ENCODE measurements at regions not wholly inside any gene's neighbourhood (a gene's known extent, or its start where the extent isn't known, plus 50 kb on each side); places are given as distances from the start of the nearest gene placed in this dataset.

GRCh38 chr2:16278421-16279200 lies 338.3 kb downstream of the MYCN start:
- DNase-seq (ENCODE audit: low read depth in 3 of 3) = no peak

GRCh38 chr2:16277117-16277516 lies 336.8 kb downstream of the MYCN start:
- no peak for DNase-seq (ENCODE audit: low read depth in 3 of 3)

GRCh38 chr2:16275661-16276060 lies 335.3 kb downstream of the MYCN start:
- DNase-seq (ENCODE audit: low read depth in 3 of 3) = no peak

DNA sequence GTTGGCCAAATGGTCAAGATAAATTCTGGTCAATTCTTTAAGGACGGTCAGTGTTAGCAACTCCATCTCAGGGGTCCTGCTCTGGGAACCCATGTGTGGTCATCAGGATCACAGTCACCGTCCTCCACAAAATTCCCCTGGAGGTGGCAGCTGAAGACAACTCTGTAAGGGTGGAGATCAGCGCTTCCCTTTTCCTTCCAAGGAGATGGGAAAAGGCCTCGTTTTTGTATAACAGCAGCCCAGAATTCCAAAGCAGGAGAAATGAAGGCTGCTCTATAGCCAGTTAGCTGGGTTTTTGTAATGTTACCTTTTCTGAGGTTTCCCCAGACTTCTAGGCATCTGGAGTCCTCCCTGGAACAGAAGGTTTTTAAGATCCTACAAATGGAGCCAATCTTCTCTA lies 334.8 kb downstream of the MYCN start:
- DNase-seq (ENCODE audit: low read depth in 3 of 3) = no peak

DNA sequence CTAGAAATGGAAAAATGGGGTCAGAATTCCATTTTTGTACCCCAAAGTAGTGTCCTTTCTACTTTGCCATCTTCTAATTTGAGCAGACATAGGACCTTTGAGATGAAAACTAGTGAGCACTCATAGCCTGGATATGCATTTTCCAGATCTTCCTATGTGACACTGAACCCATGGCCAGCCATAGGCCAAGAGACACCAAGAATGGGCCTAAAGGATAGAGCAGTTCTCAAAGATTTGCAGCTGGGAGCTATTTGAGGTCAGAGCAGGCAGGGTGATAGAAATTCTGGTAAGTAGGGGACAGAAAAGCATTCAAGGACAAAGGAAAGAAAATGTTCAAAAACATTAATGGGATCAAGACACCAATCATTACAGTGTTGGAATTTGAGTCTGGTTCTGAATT lies 332.8 kb downstream of the MYCN start:
- no peak for DNase-seq (ENCODE audit: low read depth in 3 of 3)

DNA sequence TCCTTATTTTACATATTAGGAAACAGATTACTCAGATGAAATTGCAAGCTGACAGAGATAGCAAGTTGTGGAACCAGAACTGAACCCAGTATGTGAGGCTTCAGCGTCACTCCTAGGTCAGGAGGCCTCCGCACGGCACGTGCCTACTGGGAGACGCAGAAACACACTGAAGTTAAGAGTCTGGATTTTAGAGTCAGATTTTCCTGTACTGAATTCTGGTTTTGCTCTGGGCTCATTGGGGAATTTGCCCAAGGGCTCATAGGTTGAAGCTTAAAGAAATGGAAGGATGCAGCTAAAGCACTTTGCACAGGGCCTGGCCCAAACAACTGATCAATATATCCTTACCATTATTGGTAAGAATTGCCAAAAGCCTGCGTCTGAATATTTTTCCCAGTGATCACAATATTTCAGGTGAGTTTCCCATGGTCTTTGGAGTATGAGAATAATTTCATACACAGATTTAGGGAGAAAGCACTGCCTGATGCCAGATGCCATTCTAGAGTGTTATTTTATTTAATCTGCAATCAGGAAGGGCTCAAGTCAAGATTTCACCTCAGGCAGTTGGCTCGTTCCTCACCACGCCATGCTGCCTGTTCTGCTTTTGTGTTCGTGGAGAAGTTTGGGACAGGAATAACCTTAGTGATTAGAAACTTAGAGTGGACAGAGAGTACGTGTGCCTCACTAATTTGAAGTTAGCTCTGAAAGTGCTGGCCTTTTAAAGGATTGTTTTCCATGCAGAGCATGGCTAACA lies 331.9 kb downstream of the MYCN start:
- DNase-seq (ENCODE audit: low read depth in 3 of 3) = no peak

GRCh38 chr2:16271231-16271896 lies 331.0 kb downstream of the MYCN start:
- no peak for DNase-seq (ENCODE audit: low read depth in 3 of 3)

- DNase-seq (ENCODE audit: low read depth in 3 of 3) = no peak
Measured at GRCh38 chr2:16270441-16270840, 330.1 kb downstream of the MYCN start.

- no peak for DNase-seq (ENCODE audit: low read depth in 3 of 3)
Measured at GRCh38 chr2:16268301-16269000, 328.1 kb downstream of the MYCN start.

DNA sequence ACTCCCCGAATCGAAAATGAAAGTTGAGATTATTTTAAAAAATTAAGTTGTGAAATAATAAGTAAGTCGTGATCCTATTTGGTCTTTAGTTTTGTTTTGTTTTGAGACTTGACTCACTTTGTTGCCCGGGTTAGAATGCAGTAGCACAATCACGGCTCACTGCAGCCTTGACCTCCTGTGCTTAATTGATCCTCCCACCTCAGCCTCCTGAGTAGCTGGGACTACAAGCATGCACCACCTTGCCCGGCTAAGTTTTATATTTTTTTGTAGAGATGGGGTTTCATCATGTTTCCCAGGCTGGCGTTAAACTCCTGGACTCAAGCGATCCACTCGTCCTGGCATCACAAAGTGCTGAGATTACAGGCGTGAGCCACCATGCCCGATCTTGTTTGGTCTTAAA lies 326.2 kb downstream of the MYCN start:
- no peak for DNase-seq (ENCODE audit: low read depth in 3 of 3)

- no peak for DNase-seq (ENCODE audit: low read depth in 3 of 3)
Measured at GRCh38 chr2:16264931-16265540, 324.7 kb downstream of the MYCN start.

DNA sequence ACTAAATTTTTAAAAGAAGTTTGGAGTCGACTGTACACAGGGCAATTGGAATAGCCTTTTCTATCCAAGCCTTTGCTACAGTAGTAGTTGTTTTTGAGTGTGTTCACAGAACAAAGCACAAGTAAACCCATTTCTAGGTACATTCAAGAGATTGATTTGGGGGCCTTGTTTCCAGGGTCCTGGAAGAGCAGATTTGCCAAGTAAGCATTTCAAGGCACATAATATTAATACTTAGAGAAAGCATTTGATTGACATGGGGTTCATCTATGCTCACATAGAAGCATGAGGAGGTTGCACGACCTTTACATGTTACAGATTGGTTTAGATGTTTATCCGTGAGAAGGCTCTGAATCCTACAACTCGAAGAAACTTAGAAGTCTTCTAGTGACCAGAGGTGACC lies 324.1 kb downstream of the MYCN start:
- no peak for DNase-seq (ENCODE audit: low read depth in 3 of 3)

DNA sequence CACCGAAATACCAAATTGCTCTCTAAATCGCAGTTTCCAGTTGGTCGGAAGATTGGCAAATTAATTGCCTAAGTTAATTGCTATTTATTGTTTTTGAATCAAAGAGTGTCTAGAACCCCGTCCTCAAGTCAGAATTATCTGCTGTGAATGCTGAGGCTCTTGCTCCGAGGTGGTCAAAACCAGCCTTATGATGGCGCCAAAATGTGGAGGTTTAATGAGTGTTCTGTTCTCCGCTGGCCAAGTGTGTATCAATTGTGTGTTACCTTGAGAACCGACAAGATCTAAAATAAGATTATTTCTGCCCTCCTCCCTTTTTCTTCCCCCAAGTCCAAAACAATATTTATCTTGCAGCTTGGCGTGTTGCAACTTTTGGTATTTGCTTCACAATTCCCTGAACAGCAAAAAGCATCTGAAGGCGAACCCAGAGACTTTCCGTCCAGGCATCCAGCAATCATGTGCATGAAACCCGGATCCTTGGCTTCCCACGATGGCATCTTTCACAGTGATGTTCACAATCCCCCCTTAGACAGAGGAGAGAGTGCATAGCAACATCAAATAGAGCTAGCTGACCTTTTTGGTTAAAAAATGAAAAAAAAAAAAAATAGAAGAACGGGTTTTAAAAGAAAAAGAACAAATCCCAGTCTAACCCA lies 323.0 kb downstream of the MYCN start:
- no peak for DNase-seq (ENCODE audit: low read depth in 3 of 3)

GRCh38 chr2:16262526-16263178 lies 322.3 kb downstream of the MYCN start:
- DNase-seq (ENCODE audit: low read depth in 3 of 3) = no peak

DNA sequence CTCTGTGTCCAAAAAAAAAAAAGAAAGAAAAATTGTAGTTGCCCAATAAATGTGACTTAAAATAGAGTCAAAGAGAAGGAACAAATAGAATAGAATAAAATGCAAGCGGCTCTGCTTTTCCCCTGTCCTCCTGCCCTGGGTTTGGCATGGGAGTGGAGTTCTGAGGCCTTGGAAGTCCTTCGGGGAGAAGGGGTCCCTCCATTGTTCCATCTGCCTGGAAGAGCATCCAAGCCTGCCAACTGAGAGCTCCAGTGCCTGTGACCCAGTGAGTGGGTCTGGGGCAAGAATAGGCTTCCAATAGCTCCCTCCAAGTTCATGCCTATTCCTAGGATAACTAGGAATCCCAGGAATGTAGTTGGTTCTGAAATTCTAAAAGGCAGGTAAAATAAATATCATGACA lies 321.4 kb downstream of the MYCN start:
- DNase-seq (ENCODE audit: low read depth in 3 of 3) = no peak

DNA sequence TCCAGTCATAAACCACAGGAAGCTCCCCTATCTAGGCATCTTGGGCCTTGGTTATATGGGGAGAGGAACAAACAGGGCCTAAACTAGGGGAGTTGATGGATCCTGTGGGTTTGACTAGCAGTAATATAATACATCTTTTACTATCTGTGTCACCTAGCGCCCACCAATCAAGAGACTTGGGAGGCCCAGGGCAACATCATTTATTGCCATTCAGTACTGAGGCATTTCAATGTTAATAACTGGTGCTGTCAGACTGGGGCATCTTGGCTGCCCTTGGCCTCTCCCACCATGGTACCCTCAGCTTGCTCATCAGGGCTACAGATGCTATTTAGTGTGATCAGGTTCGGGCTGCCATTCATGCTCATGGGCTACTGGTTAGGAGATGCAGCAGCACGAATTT lies 320.7 kb downstream of the MYCN start:
- DNase-seq (ENCODE audit: low read depth in 3 of 3) = no peak

GRCh38 chr2:16260041-16260830 lies 319.9 kb downstream of the MYCN start:
- DNase-seq (ENCODE audit: low read depth in 3 of 3) = no peak

DNA sequence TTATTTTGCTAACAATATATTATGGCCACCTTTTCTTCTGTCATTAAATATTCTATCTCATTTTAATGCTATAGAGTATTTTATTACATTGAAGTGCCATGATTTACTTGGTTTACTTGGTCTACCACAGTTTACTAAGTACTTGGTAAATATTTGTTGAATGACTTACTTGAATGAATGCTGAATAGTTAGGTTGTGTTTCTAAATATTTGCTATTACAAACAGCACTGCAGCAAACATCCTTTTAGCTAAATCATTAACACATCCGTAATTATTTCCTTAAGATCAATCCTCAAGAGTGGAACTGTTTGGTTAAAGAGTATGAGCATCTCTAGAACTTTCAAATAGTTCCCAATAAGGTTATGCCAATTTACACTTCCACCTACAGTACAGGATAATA lies 318.7 kb downstream of the MYCN start:
- no peak for DNase-seq (ENCODE audit: low read depth in 3 of 3)

- no peak for DNase-seq (ENCODE audit: low read depth in 3 of 3)
Measured at GRCh38 chr2:16258350-16258749, 318.0 kb downstream of the MYCN start.

All from stimulated activated CD4-positive, alpha-beta T cell treated with anti-CD3 and anti-CD28 coated beads, TNF-alpha, amount 100 ng/mL, for 4 hours (primary cell).